A673 (cell line): ENCODE measurements at regions not wholly inside any gene's neighbourhood (a gene's known extent, or its start where the extent isn't known, plus 50 kb on each side); places are given as distances from the start of the nearest gene placed in this dataset.

ENCODE experiments used
- BruUV-seq: library from RNA; stranded (reverse); fragments of 400-500 nt; replicated peaks from 2 replicates; lab custom pipeline; 2021; lab: Mats Ljungman, UMichigan
- CTCF ChIA-PET: fragments of 300-600 bp; sonication (Branson Sonifier 250); formaldehyde crosslinking; loops from one replicate; lab custom pipeline; 2022; ENCODE audit warnings: antibody characterized with exemption; lab: Charles Lee
- POLR2A ChIA-PET: fragments of 300-600 bp; sonication (Branson Sonifier 250); formaldehyde crosslinking; loops from one replicate; lab custom pipeline; 2022; ENCODE audit warnings: antibody characterized with exemption; ENCODE audit not compliant: low non-redundant PET; lab: Charles Lee
- DNase-seq: peaks from one replicate; pipeline ENCODE4 v3.0.0-alpha.2; 2015; ENCODE audit warnings: low spot score
- H3K27ac ChIP-seq: fragments of 200-600 bp; sonication (generic); 2 replicates; pipeline ENCODE4 v1.5.1; 2016; ENCODE audit warnings: mixed run types, low read depth, mild to moderate bottlenecking, mixed read lengths, antibody characterized with exemption, low read length; ENCODE audit not compliant: poor library complexity, severe bottlenecking
- H3K27me3 ChIP-seq: fragments of 200-600 bp; sonication (generic); replicated peaks from 2 replicates; pipeline ENCODE4 v1.6.1; 2017; ENCODE audit warnings: mixed run types, low read depth, mild to moderate bottlenecking, mixed read lengths, antibody characterized with exemption, low read length; ENCODE audit not compliant: insufficient read depth, poor library complexity
- H3K36me3 ChIP-seq: fragments of 200-600 bp; sonication (generic); 2 replicates; pipeline ENCODE4 v1.6.1; 2016; ENCODE audit warnings: mixed run types, mild to moderate bottlenecking, mixed read lengths, antibody characterized with exemption, low read length; ENCODE audit not compliant: insufficient read depth, poor library complexity, severe bottlenecking
- H3K4me1 ChIP-seq: fragments of 200-600 bp; sonication (generic); 2 replicates; pipeline ENCODE4 v1.6.1; 2017; ENCODE audit warnings: mixed run types, mild to moderate bottlenecking, mixed read lengths, antibody characterized with exemption, low read length; ENCODE audit not compliant: insufficient read depth, poor library complexity, severe bottlenecking
- H3K4me3 ChIP-seq: fragments of 200-600 bp; sonication (generic); 2 replicates; pipeline ENCODE4 v1.5.1; 2016; ENCODE audit warnings: low read depth, mixed run types, mild to moderate bottlenecking, mixed read lengths, low read length; ENCODE audit not compliant: poor library complexity, severe bottlenecking
- H3K9me3 ChIP-seq: fragments of 200-600 bp; sonication (generic); 2 replicates; pipeline ENCODE4 v1.6.1; 2016; ENCODE audit warnings: mixed run types, low read depth, mild to moderate bottlenecking, mixed read lengths, antibody characterized with exemption, low read length; ENCODE audit not compliant: poor library complexity, severe bottlenecking
- EZH2 ChIP-seq: fragments of 200-600 bp; sonication (generic); IDR thresholded peaks from 2 replicates; pipeline ENCODE4 v1.6.1; 2017; ENCODE audit warnings: borderline replicate concordance, low read depth, mild to moderate bottlenecking, mixed read lengths, antibody characterized with exemption, low read length; ENCODE audit not compliant: poor library complexity, severe bottlenecking
- intact Hi-C: fragments of 100-400 bp; cut with micrococcal nuclease; formaldehyde crosslinking; loops from one replicate; pipeline ENCODE4 v1.10.0; 2022; ENCODE audit not compliant: unreplicated experiment
- TF ChIP-seq, protein P1 (sequence below): fragments of 300-800, 200-600 bp; sonication (generic); conservative IDR thresholded peaks from 2 replicates; pipeline ENCODE4 v1.5.1; 2017; ENCODE audit warnings: low read depth, mild to moderate bottlenecking, antibody characterized with exemption, low read length, moderate library complexity, mixed read lengths

DNA sequence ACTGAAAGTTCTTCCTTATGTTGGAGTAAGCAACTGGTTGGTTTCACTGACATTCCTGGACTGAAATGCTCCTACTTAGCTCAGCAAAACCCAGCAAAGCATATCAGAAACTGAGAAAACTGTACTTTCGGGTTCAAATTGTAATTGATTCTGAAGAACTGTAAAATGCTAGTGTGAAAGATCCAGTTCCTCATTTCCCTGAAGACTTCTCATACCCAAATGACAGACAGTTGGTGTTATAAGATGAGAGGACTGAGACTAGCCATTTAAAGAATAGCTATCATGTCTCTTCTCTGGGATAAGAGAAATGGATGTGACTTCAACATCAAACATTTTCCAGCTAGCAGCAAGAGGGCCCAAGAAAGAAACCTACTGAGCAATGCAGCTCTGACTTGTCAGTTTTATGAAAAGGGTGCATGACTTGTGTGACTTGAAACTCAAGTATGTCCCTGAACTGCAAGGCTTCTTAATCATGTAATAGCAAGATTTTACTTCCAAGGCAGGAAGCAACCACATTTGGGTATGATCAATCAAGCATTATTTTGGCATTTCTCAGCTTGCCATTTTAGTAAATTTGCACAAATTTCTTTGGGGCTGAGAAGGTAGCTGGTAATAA is 420.3 kb upstream of the MMADHC start:
- BruUV-seq, result no TSS peak
- no peaks in the 10 kb centered on the region for H3K27me3 ChIP-seq
- intact Hi-C loops, result no loop called here
- no peak for TF ChIP-seq EZH2
- TF ChIP-seq, protein P1, sequence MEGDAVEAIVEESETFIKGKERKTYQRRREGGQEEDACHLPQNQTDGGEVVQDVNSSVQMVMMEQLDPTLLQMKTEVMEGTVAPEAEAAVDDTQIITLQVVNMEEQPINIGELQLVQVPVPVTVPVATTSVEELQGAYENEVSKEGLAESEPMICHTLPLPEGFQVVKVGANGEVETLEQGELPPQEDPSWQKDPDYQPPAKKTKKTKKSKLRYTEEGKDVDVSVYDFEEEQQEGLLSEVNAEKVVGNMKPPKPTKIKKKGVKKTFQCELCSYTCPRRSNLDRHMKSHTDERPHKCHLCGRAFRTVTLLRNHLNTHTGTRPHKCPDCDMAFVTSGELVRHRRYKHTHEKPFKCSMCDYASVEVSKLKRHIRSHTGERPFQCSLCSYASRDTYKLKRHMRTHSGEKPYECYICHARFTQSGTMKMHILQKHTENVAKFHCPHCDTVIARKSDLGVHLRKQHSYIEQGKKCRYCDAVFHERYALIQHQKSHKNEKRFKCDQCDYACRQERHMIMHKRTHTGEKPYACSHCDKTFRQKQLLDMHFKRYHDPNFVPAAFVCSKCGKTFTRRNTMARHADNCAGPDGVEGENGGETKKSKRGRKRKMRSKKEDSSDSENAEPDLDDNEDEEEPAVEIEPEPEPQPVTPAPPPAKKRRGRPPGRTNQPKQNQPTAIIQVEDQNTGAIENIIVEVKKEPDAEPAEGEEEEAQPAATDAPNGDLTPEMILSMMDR, result no peak
- no peak overlapping the region for H3K4me3 ChIP-seq
- ChIA-PET CTCF (no interaction called here), POLR2A (no interaction called here)
- no peaks in the 10 kb centered on the region for H3K9me3 ChIP-seq
- DNase-seq, result no peak
- H3K36me3 ChIP-seq, result no peaks in the 10 kb centered on the region
- no peak overlapping the region for H3K27ac ChIP-seq
- H3K4me1 ChIP-seq, result no peaks in the 10 kb centered on the region

DNA sequence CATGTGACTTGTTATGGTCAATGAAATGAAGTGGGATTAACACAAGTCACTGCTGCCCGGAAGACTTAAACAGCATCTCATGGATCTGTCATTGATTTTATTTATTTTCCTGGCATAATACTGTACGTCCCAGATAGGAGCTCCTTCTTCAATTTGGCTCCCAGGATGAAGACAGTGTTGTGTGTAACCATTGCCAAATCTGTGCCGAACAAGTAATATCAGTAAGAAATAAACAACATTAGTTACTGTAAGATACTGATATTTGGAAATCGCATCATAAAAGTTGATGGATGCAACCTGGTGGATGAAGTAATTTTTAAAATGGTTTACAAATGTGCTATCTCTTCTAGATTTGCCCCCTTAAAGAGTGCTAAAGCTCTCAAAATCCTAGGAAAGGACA is 419.0 kb upstream of the MMADHC start:
- H3K4me1 ChIP-seq, result no peaks in the 10 kb centered on the region
- CTCF ChIA-PET, result no interaction called here
- H3K9me3 ChIP-seq, result no peaks in the 10 kb centered on the region
- no TSS peak for BruUV-seq
- POLR2A ChIA-PET, result no interaction called here
- TF ChIP-seq EZH2, result no peak
- TF ChIP-seq, protein P1, result no peak
- H3K27me3 ChIP-seq, result no peaks in the 10 kb centered on the region
- no peak overlapping the region for H3K4me3 ChIP-seq
- H3K36me3 ChIP-seq, result no peaks in the 10 kb centered on the region
- intact Hi-C loops, result no loop called here
- no peak for DNase-seq
- no peak overlapping the region for H3K27ac ChIP-seq

DNA sequence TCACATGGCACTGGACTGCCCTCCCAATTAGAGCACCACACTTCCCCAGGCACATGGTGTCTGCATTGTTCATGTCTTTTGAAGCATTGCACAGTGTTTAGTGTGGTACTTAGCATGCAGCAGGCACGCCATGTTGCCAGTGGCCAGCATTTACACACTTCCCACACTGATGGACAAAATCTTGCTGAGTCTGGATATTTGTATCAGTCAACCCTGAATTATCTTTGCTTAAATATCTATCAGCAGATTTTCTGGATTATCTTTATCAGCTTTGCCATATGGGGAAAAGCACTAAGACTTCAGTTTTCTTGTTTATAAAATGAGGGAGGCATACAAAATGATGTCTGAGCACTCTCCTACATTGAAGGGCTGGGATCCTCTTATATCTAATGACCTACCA is 416.0 kb upstream of the MMADHC start:
- CTCF ChIA-PET, result no interaction called here
- intact Hi-C loops, result no loop called here
- H3K4me3 ChIP-seq, result no peak overlapping the region
- no peaks in the 10 kb centered on the region for H3K27me3 ChIP-seq
- H3K4me1 ChIP-seq, result no peaks in the 10 kb centered on the region
- H3K27ac ChIP-seq, result no peak overlapping the region
- TF ChIP-seq, protein P1, result no peak
- no peak for TF ChIP-seq EZH2
- DNase-seq, result no peak
- no TSS peak for BruUV-seq
- POLR2A ChIA-PET, result no interaction called here
- H3K9me3 ChIP-seq, result no peaks in the 10 kb centered on the region
- no peaks in the 10 kb centered on the region for H3K36me3 ChIP-seq
